ENCODE measurements at regions not wholly inside any gene's neighbourhood (a gene's known extent, or its start where the extent isn't known, plus 50 kb on each side); places are given as distances from the start of the nearest gene placed in this dataset.

- DNase-seq (ENCODE audit: low read depth in 2 of 3, low spot score in 1 of 3), result no peak
Observed at GRCh38 chr13:38519229-38519911, 167.5 kb upstream of the FREM2 start.

GRCh38 chr13:38520041-38520440, 166.8 kb upstream of the FREM2 start:
- DNase-seq (ENCODE audit: low read depth in 2 of 3, low spot score in 1 of 3), result no peak

- DNase-seq (ENCODE audit: low read depth in 2 of 3, low spot score in 1 of 3), result no peak
Observed at GRCh38 chr13:38527140-38527539, 159.7 kb upstream of the FREM2 start.

- no peak for DNase-seq (ENCODE audit: low read depth in 2 of 3, low spot score in 1 of 3)
Observed at GRCh38 chr13:38528986-38529385, 157.9 kb upstream of the FREM2 start.

- DNase-seq (ENCODE audit: low read depth in 2 of 3, low spot score in 1 of 3), result no peak
Observed at GRCh38 chr13:38530492-38530891, 156.4 kb upstream of the FREM2 start.

- no peak for DNase-seq (ENCODE audit: low read depth in 2 of 3, low spot score in 1 of 3)
Observed at GRCh38 chr13:38535261-38535660, 151.6 kb upstream of the FREM2 start.

GRCh38 chr13:38537051-38537450, 149.8 kb upstream of the FREM2 start:
- no peak for DNase-seq (ENCODE audit: low read depth in 2 of 3, low spot score in 1 of 3)

GRCh38 chr13:38538422-38538821, 148.5 kb upstream of the FREM2 start:
- no peak for DNase-seq (ENCODE audit: low read depth in 2 of 3, low spot score in 1 of 3)

GRCh38 chr13:38539632-38540031, 147.2 kb upstream of the FREM2 start:
- no peak for DNase-seq (ENCODE audit: low read depth in 2 of 3, low spot score in 1 of 3)

GRCh38 chr13:38542601-38543000, 144.3 kb upstream of the FREM2 start:
- no peak for DNase-seq (ENCODE audit: low read depth in 2 of 3, low spot score in 1 of 3)

- DNase-seq (ENCODE audit: low read depth in 2 of 3, low spot score in 1 of 3), result no peak
Observed at GRCh38 chr13:38543561-38543960, 143.3 kb upstream of the FREM2 start.

GRCh38 chr13:38563739-38564138, 123.1 kb upstream of the FREM2 start:
- DNase-seq (ENCODE audit: low read depth in 2 of 3, low spot score in 1 of 3), result no peak

- DNase-seq (ENCODE audit: low read depth in 2 of 3, low spot score in 1 of 3), result no peak
Observed at GRCh38 chr13:38564256-38565150, 122.4 kb upstream of the FREM2 start.

GRCh38 chr13:38566023-38566422, 120.9 kb upstream of the FREM2 start:
- DNase-seq (ENCODE audit: low read depth in 2 of 3, low spot score in 1 of 3), result no peak

- DNase-seq (ENCODE audit: low read depth in 2 of 3, low spot score in 1 of 3), result no peak
Observed at GRCh38 chr13:38566519-38566918, 120.4 kb upstream of the FREM2 start.

GRCh38 chr13:38570706-38571105, 116.2 kb upstream of the FREM2 start:
- DNase-seq (ENCODE audit: low read depth in 2 of 3, low spot score in 1 of 3), result no peak

- DNase-seq (ENCODE audit: low read depth in 2 of 3, low spot score in 1 of 3), result no peak
Observed at GRCh38 chr13:38575427-38575826, 111.5 kb upstream of the FREM2 start.

GRCh38 chr13:38577048-38577447, 109.8 kb upstream of the FREM2 start:
- DNase-seq (ENCODE audit: low read depth in 2 of 3, low spot score in 1 of 3), result no peak

GRCh38 chr13:38582133-38582532, 104.7 kb upstream of the FREM2 start:
- DNase-seq (ENCODE audit: low read depth in 2 of 3, low spot score in 1 of 3), result peak in 1 of 3 donors; percentile 22

- DNase-seq (ENCODE audit: low read depth in 2 of 3, low spot score in 1 of 3), result no peak
Observed at GRCh38 chr13:38590230-38590629, 96.6 kb upstream of the FREM2 start.

- no peak for DNase-seq (ENCODE audit: low read depth in 2 of 3, low spot score in 1 of 3)
Observed at GRCh38 chr13:38590796-38591507, 95.9 kb upstream of the FREM2 start.

GRCh38 chr13:38602266-38602665, 84.6 kb upstream of the FREM2 start:
- no peak for DNase-seq (ENCODE audit: low read depth in 2 of 3, low spot score in 1 of 3)
